ENCODE measurements at regions not wholly inside any gene's neighbourhood (a gene's known extent, or its start where the extent isn't known, plus 50 kb on each side); places are given as distances from the start of the nearest gene placed in this dataset.

DNA sequence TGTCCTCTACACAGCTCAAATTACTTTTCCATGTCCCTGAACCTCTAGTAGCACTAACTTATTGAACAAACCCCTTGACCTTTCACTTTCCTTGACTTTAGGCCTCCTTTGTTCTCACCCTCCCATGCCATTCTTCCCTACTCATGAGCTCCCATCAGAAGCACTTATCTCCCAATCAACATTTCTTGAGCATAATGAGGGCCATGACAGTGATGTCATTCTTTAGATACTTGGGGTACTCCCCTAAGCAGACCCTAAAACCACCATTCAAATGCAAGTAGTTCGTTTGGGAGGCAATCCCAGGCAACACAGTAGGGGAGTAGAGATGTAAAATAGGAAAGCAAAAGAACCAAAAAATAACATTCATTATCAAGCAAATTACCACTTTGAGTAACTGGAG lies 115.9 kb upstream of the ARHGAP28 start:
- DNase-seq: no peak

DNA sequence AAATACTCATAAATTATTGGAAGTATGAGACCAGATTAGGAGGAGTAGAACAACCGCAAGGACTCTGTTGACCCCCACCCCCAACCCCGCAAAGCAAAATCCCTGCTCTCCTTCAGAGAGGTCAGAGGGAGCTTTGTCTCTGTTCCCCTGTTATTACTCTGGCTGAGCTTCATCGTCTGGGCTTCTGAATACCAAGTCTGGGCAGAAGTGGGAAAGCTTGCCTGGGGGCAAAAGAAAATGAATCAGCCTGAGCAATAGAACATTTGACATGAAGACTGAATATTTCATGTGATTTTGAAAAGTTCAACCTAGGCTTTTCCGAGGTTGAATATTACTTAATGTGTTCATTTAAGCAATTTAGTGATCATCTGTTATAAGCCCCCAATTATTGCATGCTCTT lies 114.6 kb upstream of the ARHGAP28 start:
- no peak for DNase-seq

DNA sequence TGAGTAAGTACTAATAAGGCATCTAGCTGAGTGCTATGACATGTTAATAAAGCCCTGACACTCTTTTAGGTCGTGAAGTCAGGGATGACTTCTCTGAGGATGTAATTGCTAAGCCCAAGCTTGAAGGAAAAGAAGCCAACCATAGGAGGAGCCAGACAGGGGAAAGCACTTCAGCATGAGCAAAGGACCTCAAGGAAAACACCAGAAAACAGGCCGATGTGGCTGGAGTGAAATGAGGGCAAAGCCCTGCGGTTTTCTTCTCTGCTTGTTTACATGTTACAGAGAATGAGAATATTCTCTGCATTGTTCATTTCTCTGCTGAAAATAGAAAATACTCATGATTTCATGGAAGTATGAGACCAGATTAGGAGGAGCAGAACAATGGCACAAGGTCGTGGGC lies 112.5 kb upstream of the ARHGAP28 start:
- no peak for DNase-seq

DNA sequence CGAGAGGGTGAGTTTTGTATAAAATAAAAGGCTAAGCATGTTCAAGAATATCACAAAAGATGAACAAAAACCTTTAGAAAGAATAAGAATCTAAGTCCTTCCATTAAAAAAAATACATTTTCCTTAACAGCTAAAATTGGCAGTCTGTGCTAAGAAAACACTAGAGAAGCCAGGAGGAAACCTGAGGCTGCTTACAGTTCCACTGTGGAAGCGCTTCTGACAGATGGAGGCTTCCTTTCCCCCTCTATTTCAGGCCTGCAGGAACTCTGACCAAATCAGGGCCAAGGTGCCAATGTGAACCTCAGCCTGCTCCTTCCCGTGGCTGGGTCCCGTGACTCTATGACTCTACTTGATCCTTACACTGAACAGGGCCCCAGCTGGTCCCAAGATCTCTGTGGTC lies 108.1 kb upstream of the ARHGAP28 start:
- no peak for DNase-seq

DNA sequence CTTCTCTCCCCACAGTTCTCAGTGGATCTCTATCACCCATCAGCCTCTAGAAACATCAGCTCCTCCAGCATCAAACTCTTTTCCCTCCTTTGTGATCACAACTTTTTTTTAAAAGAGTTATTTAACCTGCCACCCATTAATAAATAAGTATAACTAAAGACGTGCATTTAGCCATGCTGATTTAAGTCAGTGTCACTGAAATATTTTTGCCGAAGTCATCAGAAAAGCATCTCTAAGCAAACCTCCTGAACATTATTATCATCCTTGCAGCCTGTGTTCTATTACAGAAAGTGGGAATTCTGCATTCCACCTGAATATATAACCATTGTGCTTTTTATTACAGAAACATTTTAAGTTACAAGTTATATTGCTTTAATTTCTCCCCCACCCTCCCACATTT lies 106.2 kb upstream of the ARHGAP28 start:
- no peak for DNase-seq

DNA sequence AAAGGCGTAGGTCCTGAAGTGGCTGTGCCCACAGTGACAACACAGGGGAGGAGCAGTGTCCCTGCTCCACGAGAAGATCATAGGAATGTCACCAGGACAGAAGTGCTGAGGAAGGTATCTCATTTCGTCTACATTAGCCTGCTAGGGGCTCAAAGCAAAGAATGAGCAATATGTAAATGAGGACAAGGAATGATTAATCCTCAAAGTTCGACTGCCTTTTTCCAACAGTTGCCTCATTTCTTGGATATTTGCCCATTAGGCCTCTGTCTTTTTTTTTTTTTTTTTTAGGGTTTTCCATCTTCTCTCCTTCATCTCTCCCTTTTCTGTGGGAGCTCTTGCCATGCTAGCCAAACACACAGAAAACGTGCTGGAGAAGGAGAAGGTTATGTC lies 105.2 kb upstream of the ARHGAP28 start:
- no peak for DNase-seq

DNA sequence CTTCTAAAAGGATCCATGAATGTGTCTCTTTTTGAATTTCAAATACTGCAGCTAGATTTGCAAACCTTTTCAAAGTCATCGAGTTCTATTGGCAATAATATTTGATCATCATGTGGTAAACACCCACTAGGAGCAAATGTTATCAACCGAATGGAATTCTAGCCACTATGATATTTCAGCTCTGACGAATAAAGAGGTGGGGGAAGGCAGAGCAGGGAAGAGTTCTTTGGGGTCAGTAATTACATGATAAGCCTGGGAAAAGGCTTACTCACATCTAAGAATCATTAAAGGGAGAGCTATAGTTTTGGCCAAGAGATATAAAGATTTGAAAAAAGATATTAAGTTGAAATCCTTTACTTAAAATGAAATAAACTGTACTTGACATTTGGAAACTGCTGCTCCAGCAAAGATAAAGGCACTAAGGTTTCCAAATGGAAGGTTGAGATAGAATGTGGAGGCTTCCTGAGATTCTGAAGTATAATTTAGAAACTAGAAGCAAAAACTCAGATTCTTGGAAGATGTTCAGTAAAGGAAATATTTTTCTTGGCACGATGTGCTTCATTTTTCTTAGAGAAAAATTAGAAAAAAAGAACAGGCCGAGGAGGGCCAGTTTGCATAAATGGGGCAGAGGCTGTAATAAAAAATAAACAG lies 104.7 kb upstream of the ARHGAP28 start:
- DNase-seq: no peak

DNA sequence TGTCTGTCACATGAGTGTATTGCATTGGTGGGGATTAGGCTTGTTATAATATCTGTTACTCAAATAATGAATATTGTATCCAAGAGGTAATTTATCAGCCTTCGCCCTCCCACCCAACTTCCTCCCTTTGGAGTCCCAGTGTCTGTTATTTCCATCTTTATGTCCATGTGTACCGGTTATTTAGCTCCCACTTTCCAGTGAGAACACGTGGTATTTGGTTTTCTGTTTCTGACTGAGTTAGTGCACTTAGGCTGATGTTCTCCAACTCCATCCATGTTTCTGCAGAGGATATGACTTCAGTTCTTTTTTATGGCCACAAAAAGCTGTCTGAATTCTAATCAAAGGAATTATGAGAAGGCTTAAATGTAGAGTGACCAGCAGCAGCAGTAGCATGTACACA lies 104.0 kb upstream of the ARHGAP28 start:
- DNase-seq: no peak

DNA sequence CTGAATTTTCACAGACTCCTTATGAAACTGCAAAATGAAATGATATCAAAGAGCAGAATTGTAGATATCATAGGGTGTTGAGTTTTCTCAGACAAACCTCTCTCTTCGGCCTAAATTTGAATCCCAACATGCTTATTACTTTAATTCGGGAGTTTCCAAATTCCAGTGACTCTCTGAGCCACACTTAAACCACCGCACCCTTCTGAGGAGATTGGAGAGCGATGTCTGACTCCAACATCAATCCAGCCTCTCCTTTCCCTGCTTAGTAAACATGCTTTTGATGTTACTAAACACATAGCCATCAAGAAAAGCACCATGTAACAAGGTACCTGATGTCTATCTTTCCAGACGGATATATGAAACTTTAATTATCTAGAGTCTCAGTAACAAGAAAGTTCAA lies 103.1 kb upstream of the ARHGAP28 start:
- DNase-seq: no peak

DNA sequence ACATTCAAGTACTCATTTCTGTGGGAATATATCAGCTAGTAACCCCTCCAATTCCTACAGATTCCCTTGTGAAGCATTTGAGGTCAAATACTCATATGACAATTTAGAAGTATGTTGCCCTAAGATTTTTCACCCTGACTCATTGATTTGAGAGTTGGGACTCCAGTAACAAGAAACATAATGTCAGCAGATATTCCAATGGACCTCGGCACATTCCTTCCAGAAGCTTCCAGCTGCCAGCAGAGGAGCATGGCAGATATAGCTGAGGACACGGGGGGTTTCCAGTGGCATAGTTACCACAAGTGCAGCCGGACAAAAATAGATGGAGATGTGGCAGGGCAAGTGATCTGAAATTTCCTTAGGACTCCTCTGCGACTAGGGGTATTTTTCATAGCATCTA lies 101.9 kb upstream of the ARHGAP28 start:
- no peak for DNase-seq

DNA sequence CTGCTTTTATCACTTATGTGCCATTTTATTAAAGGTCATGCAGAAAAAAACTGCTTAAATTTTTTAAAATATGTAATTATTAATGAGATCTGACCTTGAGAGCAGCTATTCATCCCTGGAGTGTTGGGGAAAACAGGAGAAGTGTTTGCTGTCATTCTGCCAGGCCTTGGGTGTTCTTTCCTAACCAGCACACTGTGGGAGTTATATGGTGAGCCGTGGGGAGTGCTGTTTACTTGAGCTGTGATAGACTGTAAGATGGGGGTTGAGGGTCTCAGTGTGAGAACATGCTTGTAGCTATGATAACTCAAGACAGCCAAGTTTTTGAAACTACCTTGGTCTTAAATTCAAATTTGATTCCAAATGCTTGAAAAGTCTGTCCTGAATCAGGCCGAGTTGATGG lies 101.3 kb upstream of the ARHGAP28 start:
- DNase-seq: no peak

DNA sequence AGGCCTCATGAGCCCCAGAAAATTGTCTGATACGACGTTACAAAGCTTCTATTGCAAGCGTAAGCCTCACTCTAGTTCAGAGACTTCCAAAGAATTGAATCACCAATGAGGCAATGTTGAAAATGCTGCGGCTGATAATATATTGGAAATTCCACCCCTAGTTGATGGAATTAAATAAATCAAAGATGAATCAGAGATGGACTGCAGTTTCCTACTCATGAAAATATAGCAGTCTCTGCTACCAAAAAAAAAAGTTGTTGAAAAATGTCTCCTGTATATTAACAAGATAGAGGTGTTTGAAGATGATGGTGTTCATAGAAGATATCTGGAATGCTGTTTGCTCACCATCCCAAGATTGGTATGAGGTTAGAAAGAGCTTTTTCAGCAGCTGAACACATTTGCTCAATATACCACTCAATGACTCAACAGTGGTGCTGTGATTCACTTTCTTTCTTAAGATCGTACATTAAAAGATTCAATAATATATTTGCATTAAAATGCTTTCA lies 99.8 kb upstream of the ARHGAP28 start:
- DNase-seq: no peak

DNA sequence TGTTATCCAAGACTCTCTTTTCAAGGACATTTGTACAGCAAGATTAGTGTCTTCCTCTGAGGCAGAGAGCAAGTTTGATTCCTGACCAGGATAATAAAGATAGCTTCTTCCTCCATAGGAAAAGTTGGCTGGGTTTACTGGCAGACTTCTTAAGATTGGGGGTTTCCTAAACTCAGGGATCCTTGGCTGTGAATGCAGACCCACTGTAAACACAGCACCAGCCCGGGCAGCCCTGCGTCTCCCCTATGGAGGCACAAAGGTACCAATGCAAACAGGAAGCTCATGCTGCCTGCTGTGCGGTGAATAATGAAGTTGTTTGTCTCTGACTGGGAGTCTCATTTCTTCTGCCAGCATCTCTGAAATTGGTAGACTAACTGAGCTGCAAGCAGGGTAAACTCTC lies 96.2 kb upstream of the ARHGAP28 start:
- no peak for DNase-seq

DNA sequence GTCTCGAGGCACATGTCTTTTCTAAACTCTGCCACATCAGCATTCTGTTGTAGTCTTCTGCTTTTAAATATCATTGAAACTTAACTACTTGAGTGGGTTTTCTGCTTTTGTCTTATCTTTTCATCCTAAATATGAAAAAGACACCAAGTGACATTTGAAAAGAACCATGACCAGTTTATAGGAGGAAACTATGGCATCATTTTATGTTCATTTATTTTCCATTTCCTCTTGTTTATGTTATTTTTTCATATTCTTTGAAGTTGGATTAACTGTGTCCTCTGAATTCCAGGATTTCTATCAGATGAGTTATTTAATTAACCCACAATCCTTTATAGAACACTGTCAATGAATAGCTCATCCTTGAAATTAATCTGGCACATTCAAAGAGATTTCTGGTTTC lies 93.4 kb upstream of the ARHGAP28 start:
- no peak for DNase-seq

DNA sequence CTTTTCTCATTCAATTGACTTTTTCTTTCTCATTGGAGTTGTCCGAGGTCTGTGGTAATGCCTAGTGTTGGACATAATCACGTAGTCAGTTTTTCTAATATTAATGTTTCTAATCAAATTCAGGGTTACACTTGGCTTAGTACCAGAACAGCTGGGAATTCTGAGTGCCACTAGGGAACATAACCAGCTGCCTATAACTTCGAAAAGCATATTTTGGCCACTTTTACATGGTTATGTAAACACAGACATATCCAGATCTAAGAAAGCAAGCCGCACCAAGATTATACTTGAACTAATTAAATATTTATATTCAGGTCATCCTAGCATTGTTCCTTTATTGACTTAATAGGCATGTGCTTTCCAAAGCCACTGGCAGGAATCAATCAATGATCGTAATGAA lies 91.1 kb upstream of the ARHGAP28 start:
- no peak for DNase-seq

DNA sequence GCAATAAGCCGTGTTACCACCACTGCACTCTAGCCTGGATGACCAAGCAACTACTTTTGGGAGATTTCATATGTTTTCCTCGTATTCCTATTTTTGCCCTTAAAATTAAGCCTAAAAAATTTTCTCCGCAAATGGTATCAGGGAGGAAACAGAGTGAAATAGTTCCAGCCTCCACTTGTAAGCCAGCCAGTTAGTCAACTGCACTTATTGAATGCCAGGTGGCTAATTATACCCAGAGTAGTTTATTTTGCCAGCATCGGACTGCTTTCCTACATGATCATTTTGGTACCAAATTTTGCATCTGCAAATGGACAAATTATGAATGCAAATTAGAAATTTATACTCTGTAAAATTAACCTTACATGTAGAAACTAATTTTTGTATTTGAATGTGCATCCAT lies 90.2 kb upstream of the ARHGAP28 start:
- DNase-seq: no peak

DNA sequence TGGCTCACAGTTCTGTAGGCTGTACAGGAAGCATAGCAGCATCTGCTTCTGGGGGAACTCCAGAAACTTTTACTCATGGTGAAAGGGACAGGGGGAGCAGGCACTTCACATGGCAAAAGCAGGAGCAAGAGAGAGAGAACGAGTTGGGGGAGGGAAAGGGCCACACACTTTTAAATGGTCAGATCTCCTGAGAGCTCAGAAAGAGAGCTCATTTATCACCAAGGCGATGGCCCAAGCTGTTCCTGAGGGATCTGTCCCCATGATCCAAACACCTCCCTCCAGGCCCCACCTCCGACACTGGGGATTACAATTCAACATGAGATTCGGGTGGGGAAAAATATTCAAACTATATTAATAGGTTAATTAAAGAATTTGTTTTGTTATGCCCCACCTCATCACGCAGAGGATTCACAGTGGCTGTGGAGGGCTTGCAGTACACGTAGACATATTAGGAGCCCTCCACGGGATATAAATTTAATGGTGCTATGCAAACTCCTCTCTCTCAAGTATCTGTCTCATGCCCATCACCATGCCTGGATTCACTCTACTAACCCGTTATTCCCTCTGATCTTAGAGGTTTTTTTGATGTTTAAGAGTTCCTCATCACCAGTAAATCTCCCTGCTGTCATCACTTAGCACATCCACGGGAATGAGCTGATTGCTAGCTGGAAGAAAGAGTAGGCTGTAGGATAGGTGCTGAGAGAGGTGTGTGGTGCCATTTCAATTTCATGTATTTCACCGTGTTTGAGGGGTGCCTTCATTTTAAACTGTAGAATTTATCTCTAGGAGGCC lies 84.5 kb upstream of the ARHGAP28 start:
- no peak for DNase-seq

DNA sequence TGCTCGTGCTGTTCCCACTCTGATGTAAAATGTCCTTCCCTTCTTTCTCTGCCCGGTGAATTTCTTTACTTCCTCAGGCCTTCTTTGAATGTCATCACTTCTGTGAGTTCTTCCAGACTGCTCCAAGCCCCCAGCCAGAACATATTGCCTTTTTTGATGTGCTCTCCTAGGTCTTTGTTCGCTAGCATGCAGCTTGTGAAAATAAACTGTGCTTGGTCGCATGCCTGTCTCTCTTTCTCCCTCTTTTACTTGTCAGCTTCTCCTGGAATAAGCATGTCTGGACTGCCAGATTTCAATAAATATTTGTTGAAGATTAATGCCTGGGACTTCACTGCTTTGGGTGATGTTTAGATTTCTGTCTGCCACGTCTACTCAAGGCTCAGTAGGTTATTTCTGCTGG lies 82.7 kb upstream of the ARHGAP28 start:
- DNase-seq: no peak

DNA sequence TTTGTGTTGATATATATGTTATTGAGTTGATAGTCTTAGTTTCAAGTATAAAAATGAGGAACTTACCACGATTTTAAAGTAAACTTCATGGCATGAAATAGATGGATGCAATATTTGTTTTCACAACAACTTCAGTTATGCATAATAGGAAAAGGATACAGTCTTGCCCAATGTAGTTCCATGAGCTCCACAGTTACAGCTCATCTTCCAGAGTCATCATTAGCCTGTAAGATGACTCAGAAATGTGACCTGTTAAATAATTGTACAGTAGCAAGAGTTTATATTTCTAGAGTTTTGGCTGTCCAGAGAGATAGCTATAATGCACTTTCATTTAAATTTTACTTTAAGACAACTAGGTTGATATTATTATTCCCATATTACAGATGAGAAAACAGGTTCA lies 80.9 kb upstream of the ARHGAP28 start:
- no peak for DNase-seq

DNA sequence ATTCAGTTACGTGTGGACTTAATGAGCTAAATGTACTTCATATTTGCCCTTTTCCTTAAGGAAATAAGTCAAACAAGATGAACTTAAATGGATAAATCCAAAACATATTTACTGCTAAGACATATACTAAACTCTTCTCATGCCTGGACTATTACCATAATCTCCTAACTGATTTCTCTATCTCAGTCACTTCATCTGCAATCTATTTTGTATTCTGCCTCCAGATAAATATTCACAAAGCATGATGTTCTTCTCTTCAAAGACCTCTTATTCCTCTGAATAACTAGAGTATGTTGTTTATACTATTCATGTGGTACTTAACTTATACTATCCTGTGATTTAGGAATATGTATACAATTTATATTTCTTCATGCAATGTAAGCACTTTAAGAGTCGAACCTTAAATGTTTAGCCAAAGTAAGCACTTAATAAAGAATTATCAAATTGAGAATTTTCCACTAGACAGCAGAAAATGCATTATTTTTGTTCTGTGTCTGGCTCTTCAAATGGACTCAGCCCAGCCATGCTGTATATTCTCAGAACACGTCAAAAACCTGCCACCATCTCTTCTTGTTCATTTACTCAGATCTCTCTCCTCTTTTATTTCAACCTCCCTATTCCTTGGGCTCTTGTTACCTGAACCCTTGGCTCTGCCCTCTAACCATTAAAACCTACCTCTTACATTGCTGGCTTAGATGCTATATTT lies 79.9 kb upstream of the ARHGAP28 start:
- no peak for DNase-seq

DNA sequence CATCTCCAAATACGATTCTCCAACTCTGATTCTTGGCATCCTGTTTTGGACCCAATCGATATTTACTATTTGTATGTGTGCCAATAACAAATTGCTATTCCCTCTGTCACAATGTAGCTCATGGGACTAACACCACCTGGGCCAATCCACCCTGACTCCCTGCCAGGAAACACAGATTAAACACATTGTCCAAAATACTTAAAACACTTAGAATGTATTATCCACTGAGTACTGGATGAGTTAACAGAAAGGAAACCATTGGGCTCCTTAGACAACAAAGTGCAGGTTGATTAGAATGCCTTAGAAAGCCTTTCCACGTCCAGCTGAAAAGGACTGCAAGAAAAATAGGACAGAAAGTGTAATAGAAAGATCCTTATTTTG lies 79.4 kb upstream of the ARHGAP28 start:
- no peak for DNase-seq

DNA sequence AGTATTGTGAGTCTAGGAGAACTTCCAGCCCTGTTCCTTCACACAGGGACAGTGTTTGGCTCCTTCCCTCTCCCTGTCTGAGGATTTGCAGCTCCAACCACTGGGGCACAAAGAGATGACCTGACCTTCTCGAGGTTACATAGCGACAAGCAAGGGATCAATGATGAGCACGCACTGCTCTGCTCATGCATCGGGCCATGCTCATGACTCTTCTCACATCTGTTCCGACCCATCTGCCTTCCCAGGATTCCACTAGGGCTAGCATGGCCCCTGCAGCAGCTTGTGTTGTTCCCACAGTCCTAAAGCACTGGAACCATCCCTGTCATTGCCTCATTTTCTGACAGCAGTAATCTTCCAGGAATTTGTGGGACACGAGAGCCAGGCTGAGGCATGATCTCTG lies 78.8 kb upstream of the ARHGAP28 start:
- no peak for DNase-seq

DNA sequence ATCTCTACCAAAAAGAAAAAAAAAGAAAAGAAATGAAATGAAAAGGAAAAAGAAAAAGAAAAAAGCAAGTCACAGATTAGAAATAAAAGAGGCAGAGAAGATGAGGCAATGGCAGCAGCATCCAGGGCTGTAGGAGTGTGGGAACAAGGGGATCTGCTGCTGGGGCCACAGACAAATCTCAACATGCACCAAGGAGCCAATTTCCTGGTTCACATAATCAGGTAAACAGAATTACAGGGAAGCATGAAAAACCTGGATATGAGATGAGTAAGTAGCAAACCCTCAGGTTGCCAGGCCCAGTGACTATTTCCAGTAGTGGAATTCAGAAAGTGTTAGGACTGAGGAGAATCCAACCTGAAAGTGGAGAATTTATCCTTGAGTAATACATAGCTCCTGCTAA lies 77.4 kb upstream of the ARHGAP28 start:
- no peak for DNase-seq

DNA sequence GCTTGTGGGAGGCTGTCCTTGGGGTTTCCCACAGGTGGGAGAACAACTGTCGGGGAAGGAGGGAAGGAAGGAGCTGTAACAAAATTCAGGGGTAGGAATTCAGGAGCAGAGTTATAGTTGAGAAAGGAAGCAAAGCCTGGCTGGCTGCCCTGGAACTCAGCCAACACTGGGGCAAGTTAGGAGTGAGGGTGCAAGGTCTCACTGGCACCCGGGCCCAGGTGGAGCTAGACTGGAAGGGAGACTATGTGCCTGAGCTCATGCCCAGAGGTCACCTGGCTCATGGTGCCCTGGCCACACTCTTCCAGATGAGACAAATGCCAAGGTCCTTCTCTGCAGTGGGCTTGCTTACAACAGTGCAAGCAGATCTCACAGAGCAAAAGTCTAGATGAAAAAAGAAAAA lies 75.6 kb upstream of the ARHGAP28 start:
- no peak for DNase-seq
